HG02870 (cell line): ENCODE measurements at regions not wholly inside any gene's neighbourhood (a gene's known extent, or its start where the extent isn't known, plus 50 kb on each side); places are given as distances from the start of the nearest gene placed in this dataset.

ENCODE experiments used
- ATAC-seq: cut with Tn5 transposase; IDR thresholded peaks from one replicate; pipeline ENCODE4 v1.9.1; 2021; ENCODE audit warnings: mild to moderate bottlenecking, moderate library complexity; ENCODE audit not compliant: unreplicated experiment

DNA sequence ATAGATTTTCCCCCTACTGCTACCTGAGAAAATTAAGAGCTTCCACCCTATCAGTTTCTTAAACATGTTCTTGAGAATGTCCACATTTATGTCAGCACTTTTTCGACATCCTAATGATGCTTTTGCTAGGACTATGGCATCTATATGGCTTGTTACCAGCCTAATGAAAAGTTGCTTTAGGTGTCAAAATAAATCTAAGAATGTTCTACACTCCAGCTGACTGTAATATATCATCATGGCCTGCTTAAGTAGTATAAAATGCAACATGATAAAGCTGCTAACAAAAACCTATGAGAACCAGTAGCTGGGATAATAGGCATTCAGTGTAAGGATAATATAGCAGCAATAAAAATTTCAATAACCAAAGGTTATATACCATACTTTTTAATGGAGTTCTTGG lies 1983.5 kb upstream of the CELF4 start:
- no peak for ATAC-seq

- ATAC-seq, result no peak
Measured at GRCh38 chr18:39531659-39532058, 1966.1 kb upstream of the CELF4 start.

DNA sequence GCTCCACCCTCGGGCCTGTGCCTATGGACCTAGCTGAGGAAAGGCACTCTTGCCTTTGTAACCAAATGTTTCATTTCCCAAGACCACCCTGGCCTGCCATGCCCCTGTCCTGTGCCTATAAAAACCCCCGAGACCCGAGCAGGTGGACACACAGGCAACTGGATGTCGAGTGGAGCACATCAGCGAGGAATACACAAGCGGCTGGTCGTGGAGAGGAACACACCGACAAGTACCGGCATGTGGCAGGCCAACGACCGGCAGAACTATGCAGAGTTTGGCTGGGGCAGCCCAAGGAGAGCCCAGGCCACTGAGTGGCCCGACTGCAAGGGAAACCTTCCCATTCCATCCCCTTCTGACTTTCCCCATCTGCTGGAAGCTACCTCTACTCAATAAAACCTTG lies 1963.8 kb upstream of the CELF4 start:
- ATAC-seq, result no peak

GRCh38 chr18:39527465-39527864 lies 1961.9 kb upstream of the CELF4 start:
- ATAC-seq, result no peak

- ATAC-seq, result no peak
Measured at GRCh38 chr18:39524370-39524769, 1958.8 kb upstream of the CELF4 start.

DNA sequence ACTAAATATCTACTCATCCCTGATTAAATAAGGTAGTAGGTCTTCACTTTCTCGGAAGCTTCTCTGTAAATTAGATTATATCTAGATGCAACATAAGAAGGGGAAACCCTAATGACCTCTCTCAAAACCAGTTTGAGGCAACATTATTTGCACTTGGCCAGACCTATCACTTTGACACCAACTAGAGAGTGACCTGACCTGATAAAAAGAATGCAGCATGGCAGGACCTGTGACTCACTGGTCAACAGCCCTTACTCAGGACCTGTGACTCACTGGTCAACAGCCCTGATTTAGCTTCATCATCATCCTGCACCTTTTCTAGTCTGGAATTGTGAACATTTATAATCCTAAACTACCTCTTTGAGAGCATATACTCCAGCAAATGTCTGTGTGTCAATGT lies 1957.7 kb upstream of the CELF4 start:
- no peak for ATAC-seq

DNA sequence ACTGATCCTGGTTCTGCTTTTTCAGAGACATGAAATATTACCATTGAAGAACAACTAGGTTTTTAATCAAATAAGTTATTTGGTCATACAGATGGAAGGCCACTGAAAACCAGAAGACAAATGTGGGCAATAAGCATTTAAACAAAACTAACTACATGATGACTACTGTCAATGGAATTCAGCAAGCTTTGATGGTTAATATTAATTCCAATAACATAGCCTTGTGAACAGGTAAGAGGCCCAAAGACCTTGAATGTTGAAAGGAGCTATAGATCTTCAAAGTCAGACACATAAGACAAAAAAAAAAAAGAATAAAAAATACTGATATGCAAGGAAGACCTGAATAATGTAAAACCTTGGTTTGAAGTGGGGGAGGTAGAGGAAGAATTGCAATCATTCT lies 1955.6 kb upstream of the CELF4 start:
- no peak for ATAC-seq

GRCh38 chr18:39519741-39520140 lies 1954.1 kb upstream of the CELF4 start:
- no peak for ATAC-seq

DNA sequence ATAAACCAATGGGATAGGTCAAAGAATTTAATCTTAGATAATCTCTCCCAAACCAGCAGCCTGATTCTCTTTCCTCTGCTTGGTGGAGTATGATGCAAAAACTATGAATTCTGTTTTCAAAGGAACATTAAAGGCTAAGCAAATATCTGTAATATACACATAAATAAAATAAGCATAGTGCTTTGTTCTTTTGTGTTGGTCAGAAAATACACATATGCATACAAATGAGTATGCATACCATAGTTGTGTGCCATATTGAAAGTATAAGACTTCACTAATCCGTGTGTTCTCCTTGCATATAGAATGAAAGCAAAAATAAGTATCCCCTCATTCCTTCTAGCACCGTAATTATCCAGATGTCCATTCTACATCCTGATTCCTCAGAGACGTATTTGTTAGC lies 1949.7 kb upstream of the CELF4 start:
- ATAC-seq, result no peak

DNA sequence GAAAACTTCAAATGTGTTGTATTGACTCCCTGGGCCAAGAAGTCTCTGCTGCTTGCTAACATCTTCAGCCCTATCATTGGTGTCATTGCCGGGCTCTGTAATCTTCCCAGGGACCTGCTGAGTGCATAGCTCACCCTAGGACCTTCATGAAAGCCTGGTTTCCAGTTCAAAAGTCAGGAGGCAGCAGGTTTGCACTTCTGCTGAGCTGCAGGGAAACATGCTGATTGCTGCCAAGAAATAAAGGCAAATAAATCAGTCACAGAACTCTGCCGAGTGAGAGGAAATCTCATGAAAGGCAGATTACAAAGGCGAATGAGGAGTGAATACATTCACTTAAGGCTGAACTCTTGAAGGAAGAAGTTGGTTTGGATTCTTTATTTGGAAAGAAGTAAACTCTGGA lies 1947.6 kb upstream of the CELF4 start:
- ATAC-seq, result no peak

DNA sequence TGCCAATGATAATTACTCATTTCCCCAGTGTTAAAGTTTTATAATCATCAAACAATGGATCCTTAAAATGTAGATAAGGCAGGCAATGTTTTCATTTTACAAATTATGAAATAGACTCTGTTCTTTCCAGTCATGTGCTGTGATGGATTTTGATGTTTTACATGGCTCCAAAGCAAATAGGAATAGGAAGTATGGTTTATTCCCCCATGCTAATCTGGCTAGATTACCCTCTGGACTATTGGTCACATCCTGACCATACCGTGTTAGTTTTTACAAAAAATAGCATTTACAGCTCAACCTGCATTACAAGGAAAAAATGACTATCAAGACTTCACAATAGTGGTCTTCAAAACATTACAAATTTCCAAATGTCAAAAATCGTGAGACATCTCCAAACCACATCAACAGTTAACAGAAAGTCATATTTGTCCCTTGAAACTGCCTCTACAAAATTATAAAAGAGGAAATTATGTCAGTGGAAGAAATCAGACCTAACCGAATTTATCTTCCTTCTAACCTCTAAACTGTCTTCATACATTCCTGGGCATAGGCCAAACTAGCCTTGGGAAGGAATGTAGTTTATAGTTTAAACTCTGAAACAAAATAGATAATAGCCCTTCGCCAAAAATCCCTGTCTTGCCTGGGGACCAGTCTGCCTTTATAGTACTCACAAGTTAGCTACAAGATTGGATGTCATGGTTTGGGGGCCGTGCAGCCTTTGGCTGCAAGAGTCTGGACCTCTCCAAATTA lies 1941.2 kb upstream of the CELF4 start:
- no peak for ATAC-seq

DNA sequence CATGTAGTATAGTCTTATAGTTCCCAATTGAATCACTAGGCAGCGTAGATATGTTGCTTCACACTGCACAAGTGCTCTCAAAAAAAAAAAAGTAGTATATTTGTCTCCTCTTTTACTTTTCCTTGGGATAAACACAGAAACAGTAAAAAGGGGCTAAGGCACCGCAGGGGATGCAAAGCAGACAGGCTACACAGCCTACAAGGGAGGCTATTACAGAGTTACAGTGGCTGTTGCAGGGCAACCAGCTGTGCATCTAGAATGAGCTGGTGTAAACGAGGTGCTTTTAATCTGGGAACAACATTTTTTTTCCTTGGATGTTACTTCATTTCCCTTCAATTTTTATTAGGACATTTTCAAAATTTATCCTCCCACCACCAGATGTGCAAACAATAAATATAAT lies 1934.7 kb upstream of the CELF4 start:
- no peak for ATAC-seq

DNA sequence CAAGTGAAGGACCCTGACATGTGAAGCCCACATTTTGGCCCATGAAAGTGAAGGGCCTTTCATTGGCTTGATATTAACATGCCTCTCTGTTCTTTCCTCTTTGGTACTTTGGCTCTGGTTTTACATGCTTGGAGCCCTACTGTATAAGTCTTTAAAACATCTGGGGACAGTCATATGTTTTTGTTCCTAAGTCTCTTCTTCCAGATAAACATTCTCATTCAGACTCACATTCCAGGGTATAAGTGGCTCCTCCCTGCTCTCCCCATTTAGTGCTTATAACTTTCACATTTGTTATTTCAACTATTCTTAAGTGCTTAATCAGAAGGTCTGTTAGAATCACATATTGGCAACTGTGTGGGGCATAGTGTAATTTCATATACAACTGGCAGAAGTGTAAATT lies 1932.2 kb upstream of the CELF4 start:
- no peak for ATAC-seq

DNA sequence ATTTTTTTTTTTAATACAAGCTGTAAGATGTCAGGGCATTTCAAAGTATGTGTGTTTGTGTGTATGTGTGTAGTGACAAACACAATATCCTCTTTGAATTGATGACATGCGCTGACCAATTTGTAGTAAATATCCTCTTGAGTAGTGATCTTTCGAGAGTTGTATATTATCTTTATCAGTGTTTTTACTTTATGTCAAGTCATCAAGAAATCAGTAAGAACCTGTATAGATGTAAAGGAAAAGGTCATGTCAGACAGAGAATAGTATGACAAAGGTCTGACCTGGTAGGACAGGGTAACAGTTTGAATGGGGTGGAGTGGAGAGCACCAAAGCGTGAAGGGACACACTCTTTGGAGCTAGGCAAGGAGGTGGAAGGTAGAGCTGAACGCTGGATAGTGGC lies 1931.4 kb upstream of the CELF4 start:
- ATAC-seq, result no peak

GRCh38 chr18:39494211-39494896 lies 1928.8 kb upstream of the CELF4 start:
- ATAC-seq, result no peak

DNA sequence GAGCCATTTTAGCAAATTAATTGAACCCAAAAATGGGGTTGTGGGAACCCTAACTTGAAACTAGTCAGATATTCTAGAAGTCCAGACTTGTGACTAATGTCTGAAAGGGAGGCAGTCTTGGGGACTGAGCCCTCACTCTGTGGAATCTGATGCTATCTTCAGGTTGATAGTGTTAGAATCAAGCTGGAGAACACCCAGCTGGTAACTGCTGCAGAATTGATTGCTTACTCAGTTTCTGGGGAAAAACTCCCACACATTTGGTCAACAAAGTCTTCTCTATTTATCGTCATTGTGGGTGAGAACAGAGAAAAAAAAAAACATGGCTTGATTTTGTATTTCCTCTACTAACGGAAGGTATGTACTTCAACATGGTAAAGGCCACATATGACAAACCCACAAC lies 1925.8 kb upstream of the CELF4 start:
- no peak for ATAC-seq

DNA sequence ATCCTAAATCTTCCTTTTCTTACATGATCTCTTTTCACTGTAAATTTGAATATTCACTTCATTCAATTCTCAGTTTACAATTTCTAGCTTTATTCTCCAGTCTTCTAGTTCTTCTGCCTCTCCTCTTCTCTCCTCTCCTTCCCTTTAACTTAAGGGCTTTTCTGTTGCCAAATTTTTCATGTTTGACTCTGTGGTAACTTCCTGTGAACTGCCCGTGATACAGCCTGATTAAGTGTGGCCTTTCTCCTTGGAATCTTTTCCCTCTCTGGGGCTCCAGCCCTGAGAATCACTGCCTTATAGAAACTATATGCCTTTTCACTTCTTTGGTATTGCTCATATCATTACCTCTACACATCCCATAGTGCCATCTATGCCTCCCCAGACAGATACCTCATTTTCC lies 1923.8 kb upstream of the CELF4 start:
- no peak for ATAC-seq

- ATAC-seq, result no peak
Measured at GRCh38 chr18:39487932-39488331, 1922.3 kb upstream of the CELF4 start.

- ATAC-seq, result no peak
Measured at GRCh38 chr18:39486268-39486667, 1920.7 kb upstream of the CELF4 start.

DNA sequence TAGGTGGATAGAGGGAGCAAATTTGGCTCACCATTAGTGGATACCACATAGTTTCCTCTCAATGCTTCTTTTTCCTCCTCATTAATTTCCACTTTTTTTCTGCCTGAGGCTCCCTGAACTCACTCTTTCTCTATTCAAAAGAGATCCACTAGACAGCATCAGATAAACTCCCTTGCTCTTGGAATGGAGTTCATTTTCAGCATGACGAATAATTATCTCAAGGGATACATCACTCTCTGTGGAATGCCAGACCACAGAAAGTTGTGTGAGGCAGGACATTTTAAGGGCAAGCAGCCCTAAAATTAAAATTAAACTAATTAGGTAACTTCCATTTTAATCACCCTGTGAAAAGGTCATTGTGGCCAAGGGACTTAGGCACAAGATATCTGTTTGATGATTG lies 1920.1 kb upstream of the CELF4 start:
- no peak for ATAC-seq

- ATAC-seq, result no peak
Measured at GRCh38 chr18:39481281-39481680, 1915.7 kb upstream of the CELF4 start.

GRCh38 chr18:39480494-39481195 lies 1915.0 kb upstream of the CELF4 start:
- no peak for ATAC-seq
